ENCODE measurements at regions not wholly inside any gene's neighbourhood (a gene's known extent, or its start where the extent isn't known, plus 50 kb on each side); places are given as distances from the start of the nearest gene placed in this dataset.

DNA sequence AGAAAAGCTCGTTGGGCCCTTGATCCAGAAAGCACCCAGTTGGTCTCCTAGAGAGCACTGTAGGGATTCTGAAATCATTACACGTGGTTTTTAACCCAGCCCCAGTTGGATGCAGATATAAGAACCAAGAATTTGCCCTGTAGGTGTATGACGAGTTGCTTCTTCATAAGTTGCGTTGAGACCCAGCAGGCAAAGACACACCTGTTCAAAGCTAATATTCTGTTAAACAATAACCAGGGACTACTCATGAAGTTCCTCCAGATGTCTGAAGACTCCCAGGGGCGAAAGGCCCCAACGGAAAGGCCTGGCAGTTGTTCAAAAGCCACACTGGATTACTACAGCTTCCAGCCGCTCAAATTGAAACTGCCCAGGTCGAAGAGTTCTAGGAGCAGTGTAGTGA is 88.6 kb upstream of the HNRNPU start:
- TF ChIP-seq, protein P1, sequence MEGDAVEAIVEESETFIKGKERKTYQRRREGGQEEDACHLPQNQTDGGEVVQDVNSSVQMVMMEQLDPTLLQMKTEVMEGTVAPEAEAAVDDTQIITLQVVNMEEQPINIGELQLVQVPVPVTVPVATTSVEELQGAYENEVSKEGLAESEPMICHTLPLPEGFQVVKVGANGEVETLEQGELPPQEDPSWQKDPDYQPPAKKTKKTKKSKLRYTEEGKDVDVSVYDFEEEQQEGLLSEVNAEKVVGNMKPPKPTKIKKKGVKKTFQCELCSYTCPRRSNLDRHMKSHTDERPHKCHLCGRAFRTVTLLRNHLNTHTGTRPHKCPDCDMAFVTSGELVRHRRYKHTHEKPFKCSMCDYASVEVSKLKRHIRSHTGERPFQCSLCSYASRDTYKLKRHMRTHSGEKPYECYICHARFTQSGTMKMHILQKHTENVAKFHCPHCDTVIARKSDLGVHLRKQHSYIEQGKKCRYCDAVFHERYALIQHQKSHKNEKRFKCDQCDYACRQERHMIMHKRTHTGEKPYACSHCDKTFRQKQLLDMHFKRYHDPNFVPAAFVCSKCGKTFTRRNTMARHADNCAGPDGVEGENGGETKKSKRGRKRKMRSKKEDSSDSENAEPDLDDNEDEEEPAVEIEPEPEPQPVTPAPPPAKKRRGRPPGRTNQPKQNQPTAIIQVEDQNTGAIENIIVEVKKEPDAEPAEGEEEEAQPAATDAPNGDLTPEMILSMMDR (conservative IDR thresholded peaks at IDR 0.05; ENCODE audit: low read length) = no peak
- TF ChIP-seq EZH2phosphoT487 (IDR thresholded peaks at IDR 0.05; ENCODE audit: borderline replicate concordance) = no peak

All from Loucy (cell line).